BE2C (cell line): ENCODE measurements at regions not wholly inside any gene's neighbourhood (a gene's known extent, or its start where the extent isn't known, plus 50 kb on each side); places are given as distances from the start of the nearest gene placed in this dataset.

Source experiments
- DNase-seq: peaks from one replicate; pipeline ENCODE4 v3.0.0-alpha.2; 2020
- H3K27me3 ChIP-seq: fragments of 250-450 bp; sonication (Bioruptor Pico); 2 replicates; pipeline ENCODE4 v1.5.1; 2020; ENCODE audit warnings: mild to moderate bottlenecking
- H3K36me3 ChIP-seq: fragments of 250-450 bp; sonication (Bioruptor Pico); 2 replicates; pipeline ENCODE4 v1.5.1; 2020; ENCODE audit warnings: mild to moderate bottlenecking
- H3K4me1 ChIP-seq: fragments of 250-450 bp; sonication (Bioruptor Pico); 2 replicates; pipeline ENCODE4 v1.5.1; 2020
- H3K4me3 ChIP-seq: 2 replicates; pipeline ENCODE4 v1.5.1; 2011; ENCODE audit warnings: low read depth, low read length
- H3K9me3 ChIP-seq: fragments of 250-450 bp; sonication (Bioruptor Pico); 2 replicates; pipeline ENCODE4 v1.5.1; 2020
- CTCF ChIP-seq: IDR thresholded peaks from 2 replicates; pipeline ENCODE4 v1.5.1; 2012; ENCODE audit warnings: mild to moderate bottlenecking, low read depth, low read length

GRCh38 chr14:98099527-98099926 is 1172.5 kb downstream of the BCL11B start:
- H3K36me3 ChIP-seq: no peaks in the 10 kb centered on the region
- no peaks in the 10 kb centered on the region for H3K27me3 ChIP-seq
- H3K4me1 ChIP-seq: no peaks in the 10 kb centered on the region
- H3K9me3 ChIP-seq: no peaks in the 10 kb centered on the region
- no peak overlapping the region for H3K4me3 ChIP-seq
- no peak for TF ChIP-seq CTCF
- DNase-seq: no peak

- no peak for DNase-seq
- Histone ChIP-seq H3K36me3 (no peaks in the 10 kb centered on the region), H3K4me1 (no peaks in the 10 kb centered on the region), H3K9me3 (no peaks in the 10 kb centered on the region), H3K27me3 (no peaks in the 10 kb centered on the region), H3K4me3 (no peak overlapping the region)
- TF ChIP-seq CTCF: no peak
Measured at GRCh38 chr14:98101323-98101722, 1170.7 kb downstream of the BCL11B start.

- H3K9me3 ChIP-seq: no peaks in the 10 kb centered on the region; the same call in 1 of the 2 replicates
- H3K36me3 ChIP-seq: no peaks in the 10 kb centered on the region
- TF ChIP-seq CTCF: no peak
- DNase-seq: no peak
- H3K4me3 ChIP-seq: no peak overlapping the region
- no peaks in the 10 kb centered on the region for H3K27me3 ChIP-seq
- H3K4me1 ChIP-seq: no peaks in the 10 kb centered on the region
Measured at GRCh38 chr14:98103705-98104104, 1168.3 kb downstream of the BCL11B start.

GRCh38 chr14:98109326-98109725 is 1162.7 kb downstream of the BCL11B start:
- no peak for DNase-seq
- Histone ChIP-seq H3K27me3 (no peaks in the 10 kb centered on the region), H3K4me1 (no peaks in the 10 kb centered on the region), H3K9me3 (no peaks in the 10 kb centered on the region; the same call in 1 of the 2 replicates), H3K36me3 (no peaks in the 10 kb centered on the region), H3K4me3 (no peak overlapping the region)
- no peak for TF ChIP-seq CTCF

- H3K36me3 ChIP-seq: no peaks in the 10 kb centered on the region
- H3K27me3 ChIP-seq: no peaks in the 10 kb centered on the region
- no peak for TF ChIP-seq CTCF
- DNase-seq: no peak
- no peak overlapping the region for H3K4me3 ChIP-seq
- no peaks in the 10 kb centered on the region; the same call in 1 of the 2 replicates for H3K9me3 ChIP-seq
- H3K4me1 ChIP-seq: no peaks in the 10 kb centered on the region
Measured at GRCh38 chr14:98112194-98112780, 1159.7 kb downstream of the BCL11B start.

- H3K27me3 ChIP-seq: no peaks in the 10 kb centered on the region
- H3K4me1 ChIP-seq: no peaks in the 10 kb centered on the region
- no peak overlapping the region for H3K4me3 ChIP-seq
- TF ChIP-seq CTCF: no peak
- H3K36me3 ChIP-seq: no peaks in the 10 kb centered on the region
- H3K9me3 ChIP-seq: no peaks in the 10 kb centered on the region
- no peak for DNase-seq
Measured at GRCh38 chr14:98114122-98114895, 1157.7 kb downstream of the BCL11B start.
